GM12878 (cell line): ENCODE measurements at regions not wholly inside any gene's neighbourhood (a gene's known extent, or its start where the extent isn't known, plus 50 kb on each side); places are given as distances from the start of the nearest gene placed in this dataset.

Experiments used
- HDAC2 ChIP-seq: fragments of 200-600 bp; sonication (generic); IDR thresholded peaks from 2 replicates; pipeline ENCODE4 v1.6.1; 2017
- MEF2A ChIP-seq: IDR thresholded peaks from 2 replicates; pipeline ENCODE4 v1.6.1; 2011; ENCODE audit warnings: low read depth, mild to moderate bottlenecking, low read length, moderate library complexity; ENCODE audit not compliant: insufficient read depth
- NRF1 ChIP-seq: conservative IDR thresholded peaks from 2 replicates; pipeline ENCODE4 v1.6.1; 2011; ENCODE audit warnings: mild to moderate bottlenecking, low read depth, low read length, improper control_type of control experiment
- PML ChIP-seq: IDR thresholded peaks from 2 replicates; pipeline ENCODE4 v1.6.1; 2012; ENCODE audit warnings: low read length, inconsistent platforms
- POLR2A ChIP-seq: IDR thresholded peaks from 2 replicates; pipeline ENCODE4 v1.6.1; 2011; ENCODE audit warnings: low read depth, mild to moderate bottlenecking, low read length
- POLR2AphosphoS5 ChIP-seq: IDR thresholded peaks from 2 replicates; pipeline ENCODE4 v1.6.1; 2011; ENCODE audit warnings: mild to moderate bottlenecking, low read length, inconsistent platforms
- RELB ChIP-seq: fragments of 450-650 bp; IDR thresholded peaks from 2 replicates; pipeline ENCODE4 v1.6.1; 2017; ENCODE audit warnings: low read depth, mild to moderate bottlenecking, moderate library complexity
- SMARCA5 ChIP-seq: fragments of 450-650 bp; IDR thresholded peaks from 2 replicates; pipeline ENCODE4 v1.6.1; 2017; ENCODE audit warnings: mild to moderate bottlenecking
- SPI1 ChIP-seq: IDR thresholded peaks from 2 replicates; pipeline ENCODE4 v1.6.1; 2011; ENCODE audit warnings: low read depth, mild to moderate bottlenecking, low read length, moderate library complexity, borderline replicate concordance; ENCODE audit not compliant: insufficient read depth
- SRF ChIP-seq, 2 experiments: IDR thresholded peaks; 2 replicates each; pipeline ENCODE4 v1.6.1; 2011; ENCODE audit warnings: low read depth in 2 of 2, low read length in 2 of 2, mild to moderate bottlenecking in 1 of 2, moderate library complexity in 1 of 2
- TAF1 ChIP-seq: IDR thresholded peaks from 2 replicates; pipeline ENCODE4 v1.6.1; 2011; ENCODE audit warnings: mild to moderate bottlenecking, low read depth, low read length, borderline replicate concordance
- ZNF274 ChIP-seq: IDR thresholded peaks from one replicate; pipeline ENCODE4 v1.8.0; 2011; ENCODE audit not compliant: insufficient read length, insufficient read depth
- TF ChIP-seq, protein P1 (sequence below), 3 experiments: IDR thresholded peaks in 2 of 3; conservative IDR thresholded peaks in 1 of 3; 2 replicates each; pipeline ENCODE4 v1.5.1; 2011; ENCODE audit warnings: low read depth in 3 of 3, low read length in 3 of 3, mild to moderate bottlenecking in 3 of 3, control low read depth in 2 of 3, moderate library complexity in 2 of 3, inconsistent platforms in 1 of 3, mixed read lengths in 1 of 3; ENCODE audit not compliant: control insufficient read depth in 2 of 3, insufficient read depth in 1 of 3; ENCODE audit errors: extremely low read depth in 1 of 3
- TF ChIP-seq, protein P2 (sequence below): fragments of 450-650 bp; formaldehyde crosslinking; IDR thresholded peaks from 2 replicates; pipeline ENCODE4 v1.4.0; 2020; ENCODE audit warnings: mild to moderate bottlenecking, moderate library complexity

- no peak for TF ChIP-seq NRF1
- TF ChIP-seq, protein P1, sequence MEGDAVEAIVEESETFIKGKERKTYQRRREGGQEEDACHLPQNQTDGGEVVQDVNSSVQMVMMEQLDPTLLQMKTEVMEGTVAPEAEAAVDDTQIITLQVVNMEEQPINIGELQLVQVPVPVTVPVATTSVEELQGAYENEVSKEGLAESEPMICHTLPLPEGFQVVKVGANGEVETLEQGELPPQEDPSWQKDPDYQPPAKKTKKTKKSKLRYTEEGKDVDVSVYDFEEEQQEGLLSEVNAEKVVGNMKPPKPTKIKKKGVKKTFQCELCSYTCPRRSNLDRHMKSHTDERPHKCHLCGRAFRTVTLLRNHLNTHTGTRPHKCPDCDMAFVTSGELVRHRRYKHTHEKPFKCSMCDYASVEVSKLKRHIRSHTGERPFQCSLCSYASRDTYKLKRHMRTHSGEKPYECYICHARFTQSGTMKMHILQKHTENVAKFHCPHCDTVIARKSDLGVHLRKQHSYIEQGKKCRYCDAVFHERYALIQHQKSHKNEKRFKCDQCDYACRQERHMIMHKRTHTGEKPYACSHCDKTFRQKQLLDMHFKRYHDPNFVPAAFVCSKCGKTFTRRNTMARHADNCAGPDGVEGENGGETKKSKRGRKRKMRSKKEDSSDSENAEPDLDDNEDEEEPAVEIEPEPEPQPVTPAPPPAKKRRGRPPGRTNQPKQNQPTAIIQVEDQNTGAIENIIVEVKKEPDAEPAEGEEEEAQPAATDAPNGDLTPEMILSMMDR (IDR thresholded peaks at IDR 0.05 in 2 of 3, conservative IDR thresholded peaks at IDR 0.05 in 1 of 3; ENCODE audit: control insufficient read depth in 2 of 3, extremely low read depth in 1 of 3, insufficient read depth in 1 of 3, low read depth in 3 of 3, low read length in 3 of 3) = no peak
- TF ChIP-seq TAF1 = no peak
- no peak for TF ChIP-seq SPI1
- TF ChIP-seq PML = no peak
- no peak for TF ChIP-seq RELB
- no peak for TF ChIP-seq HDAC2
- no peak for TF ChIP-seq SRF (IDR thresholded peaks at IDR 0.05; ENCODE audit: low read depth in 2 of 2, low read length in 2 of 2)
- TF ChIP-seq, protein P2, sequence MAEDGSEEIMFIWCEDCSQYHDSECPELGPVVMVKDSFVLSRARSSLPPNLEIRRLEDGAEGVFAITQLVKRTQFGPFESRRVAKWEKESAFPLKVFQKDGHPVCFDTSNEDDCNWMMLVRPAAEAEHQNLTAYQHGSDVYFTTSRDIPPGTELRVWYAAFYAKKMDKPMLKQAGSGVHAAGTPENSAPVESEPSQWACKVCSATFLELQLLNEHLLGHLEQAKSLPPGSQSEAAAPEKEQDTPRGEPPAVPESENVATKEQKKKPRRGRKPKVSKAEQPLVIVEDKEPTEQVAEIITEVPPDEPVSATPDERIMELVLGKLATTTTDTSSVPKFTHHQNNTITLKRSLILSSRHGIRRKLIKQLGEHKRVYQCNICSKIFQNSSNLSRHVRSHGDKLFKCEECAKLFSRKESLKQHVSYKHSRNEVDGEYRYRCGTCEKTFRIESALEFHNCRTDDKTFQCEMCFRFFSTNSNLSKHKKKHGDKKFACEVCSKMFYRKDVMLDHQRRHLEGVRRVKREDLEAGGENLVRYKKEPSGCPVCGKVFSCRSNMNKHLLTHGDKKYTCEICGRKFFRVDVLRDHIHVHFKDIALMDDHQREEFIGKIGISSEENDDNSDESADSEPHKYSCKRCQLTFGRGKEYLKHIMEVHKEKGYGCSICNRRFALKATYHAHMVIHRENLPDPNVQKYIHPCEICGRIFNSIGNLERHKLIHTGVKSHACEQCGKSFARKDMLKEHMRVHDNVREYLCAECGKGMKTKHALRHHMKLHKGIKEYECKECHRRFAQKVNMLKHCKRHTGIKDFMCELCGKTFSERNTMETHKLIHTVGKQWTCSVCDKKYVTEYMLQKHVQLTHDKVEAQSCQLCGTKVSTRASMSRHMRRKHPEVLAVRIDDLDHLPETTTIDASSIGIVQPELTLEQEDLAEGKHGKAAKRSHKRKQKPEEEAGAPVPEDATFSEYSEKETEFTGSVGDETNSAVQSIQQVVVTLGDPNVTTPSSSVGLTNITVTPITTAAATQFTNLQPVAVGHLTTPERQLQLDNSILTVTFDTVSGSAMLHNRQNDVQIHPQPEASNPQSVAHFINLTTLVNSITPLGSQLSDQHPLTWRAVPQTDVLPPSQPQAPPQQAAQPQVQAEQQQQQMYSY (CRISPR knock-in tag) = no peak
- no peak for TF ChIP-seq POLR2AphosphoS5
- no peak for TF ChIP-seq POLR2A
- no peak for TF ChIP-seq ZNF274
- TF ChIP-seq SMARCA5 = no peak
- TF ChIP-seq MEF2A = no peak
These were observed 1030.6 kb downstream of the MCTP2 start for GRCh38 chr15:95261968-95262367.
